Nucleus accumbens (tissue), 56 donors: ENCODE measurements at regions not wholly inside any gene's neighbourhood (a gene's known extent, or its start where the extent isn't known, plus 50 kb on each side); places are given as distances from the start of the nearest gene placed in this dataset.

Source experiments
- DNase-seq, 56 donors: peaks; one replicate each; lab custom pipeline; 2025; lab: John Stamatoyannopoulos, UW

DNA sequence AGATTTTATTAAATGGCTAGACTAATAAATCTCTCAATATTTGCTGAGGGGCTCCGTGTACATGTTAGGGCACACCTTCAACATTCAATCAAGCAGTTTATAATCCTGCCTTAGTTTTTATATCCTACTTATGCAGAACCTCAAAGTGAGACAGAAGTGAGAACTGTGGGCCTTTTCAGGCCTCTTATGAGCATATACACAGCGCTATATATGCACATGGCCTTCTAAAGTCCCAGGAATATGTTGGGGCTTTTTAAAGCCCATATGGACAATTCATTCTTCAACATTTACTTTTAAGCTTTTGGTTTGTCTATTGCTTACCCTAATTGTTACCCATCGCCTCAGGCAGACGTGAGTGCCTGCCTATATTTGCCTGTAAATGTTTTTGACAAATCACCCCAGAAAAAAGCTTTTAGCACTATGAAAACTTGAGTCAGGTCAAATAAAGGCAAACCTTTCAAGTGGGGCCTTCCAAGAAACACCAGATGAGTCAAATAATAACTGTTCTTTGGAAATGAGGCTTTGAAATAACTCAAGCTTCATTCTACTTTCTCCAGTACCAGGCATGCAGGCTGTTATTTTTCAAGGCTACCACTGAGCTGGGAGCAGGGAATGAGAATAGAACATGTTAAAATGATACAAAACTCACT is 58.2 kb downstream of the ESM1 start:
- no peak for DNase-seq

DNA sequence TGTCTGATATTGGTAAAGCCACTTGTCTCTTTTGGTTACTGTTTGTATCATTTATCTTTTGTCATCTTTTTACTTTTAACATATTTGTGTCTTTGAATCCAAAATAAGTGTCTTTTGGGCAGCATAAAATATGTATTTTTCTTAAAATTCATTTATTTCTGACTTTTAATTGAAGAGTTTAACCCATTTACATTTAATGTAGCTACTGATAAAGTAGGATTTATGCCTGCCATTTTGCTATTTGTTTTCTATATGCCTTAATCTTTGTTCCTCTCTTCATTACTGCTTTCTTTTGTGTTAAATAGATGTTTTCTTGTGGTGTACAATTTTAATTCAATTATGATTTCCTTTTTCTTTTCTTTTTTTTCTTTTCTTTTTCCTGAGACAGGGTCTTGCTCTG is 60.9 kb downstream of the ESM1 start:
- DNase-seq: no peak

DNA sequence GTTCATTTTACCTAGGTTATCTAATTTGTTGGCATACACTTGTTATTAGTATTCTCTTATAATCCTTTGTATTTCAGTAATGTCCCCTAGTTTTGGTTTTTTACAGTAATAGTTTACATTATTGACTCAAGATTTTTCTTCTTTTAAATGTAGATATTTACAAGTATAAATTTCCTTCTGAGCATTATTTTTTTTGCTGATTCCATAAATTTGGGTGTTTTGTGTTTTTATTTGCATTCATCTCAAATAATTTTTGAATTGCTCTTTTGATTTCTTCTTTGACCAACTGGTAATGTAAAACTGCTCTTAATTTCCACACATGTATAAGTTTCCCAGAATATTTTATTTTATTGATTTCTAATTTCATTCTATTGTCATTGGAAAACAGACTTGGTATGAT is 68.1 kb downstream of the ESM1 start:
- DNase-seq: no peak

DNA sequence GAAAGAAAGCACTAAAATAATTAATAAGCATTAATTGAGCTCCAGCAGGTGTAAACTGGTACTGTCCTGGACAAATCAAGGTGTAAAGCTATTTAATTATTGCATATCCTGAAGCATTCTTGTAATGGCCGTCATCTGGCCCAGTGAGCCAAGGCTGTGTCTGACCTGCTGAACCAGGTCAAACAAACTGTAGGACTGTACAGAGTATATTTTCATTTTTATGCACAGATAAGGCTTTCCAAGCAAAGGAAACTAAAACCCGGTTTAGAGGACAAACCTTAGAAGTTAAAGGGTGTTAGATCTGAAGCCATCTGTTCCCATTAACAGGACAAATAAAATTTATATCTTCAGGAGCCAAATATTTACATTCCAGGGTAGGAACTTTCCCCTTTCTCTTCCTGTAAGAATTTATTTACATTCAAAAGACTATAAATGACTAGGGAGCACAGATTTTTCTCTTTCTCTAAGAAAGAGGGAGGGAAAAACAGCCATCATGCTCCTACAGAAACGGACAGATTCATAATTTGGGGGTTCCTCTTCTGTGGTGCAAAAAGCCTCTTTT is 69.8 kb downstream of the ESM1 start:
- DNase-seq: no peak

DNA sequence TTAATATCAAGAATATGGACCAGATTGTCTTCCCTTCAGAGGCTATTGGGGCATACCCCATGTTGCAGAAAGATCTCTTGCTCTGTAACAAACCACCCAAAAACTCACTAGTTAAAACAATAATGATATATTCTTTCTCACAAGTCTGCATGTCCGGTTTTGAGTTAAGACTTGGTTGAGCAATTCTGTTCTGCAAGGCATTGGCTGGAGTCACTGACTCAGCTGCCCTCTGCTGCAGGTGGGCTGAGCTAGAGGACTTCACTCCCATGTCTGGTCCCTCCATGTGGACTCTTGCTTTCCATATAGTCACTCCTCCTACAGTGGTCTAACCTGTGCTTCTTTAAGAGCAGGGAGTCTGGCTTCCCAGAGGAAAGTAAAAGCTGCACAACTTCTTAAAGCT is 73.4 kb downstream of the ESM1 start:
- no peak for DNase-seq

DNA sequence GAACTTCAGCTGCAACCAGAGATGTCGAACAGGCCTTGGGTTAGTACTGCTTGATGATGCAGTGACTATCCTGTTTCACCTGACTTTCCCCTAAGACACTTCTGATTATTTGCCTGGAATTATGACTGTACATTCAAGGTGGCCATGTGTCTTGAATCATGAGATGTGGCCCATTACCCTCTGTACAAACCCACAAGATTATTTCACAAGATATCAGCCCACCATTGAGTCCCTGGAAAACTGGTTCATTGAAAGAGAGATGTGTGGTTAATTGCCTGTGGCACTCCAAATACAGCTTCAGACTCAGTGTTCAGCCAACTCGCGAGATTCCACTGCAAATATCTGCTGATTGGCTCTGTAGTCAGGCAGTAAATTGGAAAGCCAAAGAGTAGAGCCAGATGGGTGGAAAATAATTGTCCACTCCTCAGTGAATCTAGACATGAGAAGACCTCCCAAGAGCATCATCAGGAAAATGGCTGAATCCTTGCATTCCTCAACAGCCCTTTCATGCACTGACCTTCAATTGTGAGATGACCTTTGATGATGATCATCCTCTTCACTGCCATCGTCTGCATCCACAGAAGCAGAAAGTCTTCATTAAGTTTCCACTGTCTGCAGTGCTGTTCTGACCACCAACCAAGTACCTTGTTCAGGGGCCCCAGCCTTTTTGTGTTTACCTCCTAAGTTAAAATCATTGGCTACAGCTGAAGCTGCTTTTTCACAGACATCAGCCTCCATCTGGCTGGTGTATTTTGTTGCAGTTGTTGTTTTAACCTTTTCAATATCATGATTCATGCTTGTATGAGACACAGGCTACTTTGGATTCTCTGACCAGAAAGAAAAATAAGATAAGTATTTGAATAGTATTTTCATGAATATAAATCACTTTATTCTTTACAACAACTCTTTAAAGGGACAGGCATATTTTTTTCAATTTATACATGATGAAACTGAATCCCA is 75.2 kb downstream of the ESM1 start:
- DNase-seq: no peak

DNA sequence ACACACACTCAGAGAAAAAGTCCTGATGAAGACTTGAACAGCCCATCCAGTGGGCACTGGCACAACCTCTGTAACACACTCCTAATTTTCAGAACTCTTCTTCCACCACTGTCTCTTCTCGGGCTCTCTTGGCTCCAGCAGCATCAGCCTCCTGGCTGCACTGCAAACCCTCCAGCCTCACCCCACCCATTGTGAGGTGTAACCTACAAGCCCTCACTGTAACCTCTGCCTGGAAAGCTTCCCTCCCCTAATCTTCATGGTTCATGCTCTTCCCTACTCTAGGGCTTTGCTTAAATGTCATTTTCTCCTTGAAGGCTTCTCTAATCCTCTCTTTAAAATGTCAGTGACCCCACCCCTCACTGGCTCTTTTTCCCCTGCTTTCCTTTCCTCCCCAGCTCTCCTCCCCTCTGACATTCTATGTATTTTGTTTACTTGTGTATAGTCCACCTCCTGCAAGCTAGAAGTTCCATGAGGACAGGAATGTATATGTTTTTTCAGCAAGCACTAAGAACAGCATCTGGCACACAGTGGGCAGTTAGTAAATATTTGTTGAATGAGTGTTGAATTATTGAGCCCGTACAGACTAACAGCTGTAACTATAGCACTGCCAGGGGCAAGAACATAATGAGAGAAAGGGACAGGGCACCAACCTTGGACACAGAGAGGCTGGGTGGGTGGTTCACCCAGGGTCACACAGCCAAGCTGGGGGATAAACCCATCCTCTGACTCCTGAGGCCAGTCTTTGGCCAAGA is 76.4 kb downstream of the ESM1 start:
- DNase-seq: no peak

DNA sequence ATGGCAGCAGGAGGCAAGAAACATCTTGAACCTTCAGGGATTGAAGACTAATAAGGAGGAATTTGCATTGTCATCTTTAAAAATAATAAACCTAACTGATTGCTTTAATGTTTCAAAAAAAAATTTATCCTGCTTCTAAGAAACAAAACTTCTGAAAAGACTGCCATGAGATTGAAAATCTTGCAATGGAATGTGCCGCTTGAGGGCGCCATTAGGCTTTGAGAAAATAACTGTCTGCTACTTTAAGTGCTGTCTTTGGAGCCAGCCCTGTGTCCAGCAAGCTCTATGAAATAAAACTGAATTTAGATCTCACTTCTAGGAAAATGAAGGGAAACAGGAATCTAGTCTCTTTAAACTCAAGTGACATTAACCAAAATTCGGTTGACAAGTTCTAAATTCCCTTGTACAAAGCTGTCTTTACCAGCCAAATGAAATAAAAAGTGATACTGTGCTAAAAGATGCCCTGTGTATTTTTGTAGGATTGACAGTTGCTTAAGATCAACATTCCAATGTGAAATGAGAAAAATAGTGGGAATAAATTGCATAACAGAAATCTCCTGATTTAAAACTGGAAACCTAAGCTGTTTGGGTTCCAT is 79.4 kb downstream of the ESM1 start:
- DNase-seq: peak in 29 of 56 donors; percentile 2 to 78 (median 14)

DNA sequence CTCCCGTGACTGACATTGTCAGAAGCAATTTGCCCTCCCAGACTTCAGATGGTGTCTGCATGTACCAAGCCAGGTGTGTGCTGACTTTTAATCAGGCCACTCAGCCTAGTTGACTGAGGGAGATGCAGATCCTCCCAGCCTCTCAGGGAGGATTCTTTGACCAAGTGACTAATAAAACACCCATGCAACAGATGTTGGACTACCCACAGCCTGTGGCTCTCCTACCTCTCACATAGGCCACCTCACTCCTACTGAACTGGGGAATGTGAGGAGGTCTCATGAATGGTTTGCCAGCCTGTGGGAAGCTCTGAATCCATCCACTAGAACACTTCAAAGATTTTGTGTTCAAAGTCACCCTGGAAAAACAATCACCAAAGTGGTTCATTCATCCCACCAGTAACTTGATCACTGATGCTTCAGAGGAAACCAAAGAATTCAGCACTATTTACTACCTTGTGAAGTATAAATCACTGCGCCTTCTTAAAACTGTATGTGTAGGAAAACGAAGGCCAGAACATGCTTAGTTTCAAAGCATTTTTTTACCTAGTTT is 80.1 kb downstream of the ESM1 start:
- no peak for DNase-seq

DNA sequence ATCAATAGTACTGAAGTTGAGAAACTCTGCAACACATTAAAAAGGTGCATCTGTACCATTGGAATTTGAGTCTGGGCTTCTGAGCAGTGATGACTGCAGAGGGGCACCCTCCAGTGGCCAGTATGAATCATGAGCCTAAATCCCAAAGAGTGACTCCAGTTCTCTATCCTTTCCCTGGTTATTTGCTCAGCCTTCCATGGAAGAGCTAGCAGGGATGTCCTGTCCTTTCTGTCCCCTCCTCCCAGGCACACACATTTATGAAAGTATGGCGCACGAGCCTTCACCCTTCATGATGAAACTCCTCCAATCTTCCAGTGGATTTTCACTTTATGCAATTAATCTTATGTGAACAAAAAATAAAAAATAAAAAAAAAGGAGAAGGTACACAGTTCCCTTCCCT is 81.0 kb downstream of the ESM1 start:
- no peak for DNase-seq

DNA sequence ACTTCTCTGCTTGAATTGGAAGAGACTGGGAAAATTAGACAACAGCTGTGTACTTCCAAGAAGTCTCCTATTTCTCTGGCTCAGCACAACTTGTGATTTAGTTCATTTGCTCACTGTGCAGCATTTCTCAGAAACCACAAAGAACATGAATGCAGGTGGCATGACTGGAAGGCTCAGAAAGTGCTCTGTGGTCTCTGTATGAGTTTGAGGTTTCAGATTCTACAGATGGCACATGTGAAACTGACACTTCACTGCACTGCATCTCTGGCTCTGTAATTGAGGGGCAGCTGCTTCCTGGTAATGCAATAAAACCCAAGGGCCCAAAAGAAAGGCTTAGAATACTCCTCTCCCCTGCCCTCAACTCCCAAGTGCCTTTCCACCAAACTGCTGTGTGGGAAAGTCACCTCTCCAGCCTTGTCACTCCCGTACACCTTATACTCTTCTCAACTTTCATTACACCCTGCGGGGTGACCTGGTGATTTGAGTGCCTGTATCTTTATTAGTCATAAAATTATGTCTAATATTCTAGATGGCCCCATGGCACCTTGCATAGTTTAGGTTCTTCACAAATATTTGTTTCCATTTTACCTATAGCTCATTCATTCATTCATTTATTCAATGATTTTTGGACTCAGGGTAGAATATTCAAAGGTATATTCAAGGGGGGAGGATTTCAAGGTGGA is 82.5 kb downstream of the ESM1 start:
- DNase-seq: no peak

DNA sequence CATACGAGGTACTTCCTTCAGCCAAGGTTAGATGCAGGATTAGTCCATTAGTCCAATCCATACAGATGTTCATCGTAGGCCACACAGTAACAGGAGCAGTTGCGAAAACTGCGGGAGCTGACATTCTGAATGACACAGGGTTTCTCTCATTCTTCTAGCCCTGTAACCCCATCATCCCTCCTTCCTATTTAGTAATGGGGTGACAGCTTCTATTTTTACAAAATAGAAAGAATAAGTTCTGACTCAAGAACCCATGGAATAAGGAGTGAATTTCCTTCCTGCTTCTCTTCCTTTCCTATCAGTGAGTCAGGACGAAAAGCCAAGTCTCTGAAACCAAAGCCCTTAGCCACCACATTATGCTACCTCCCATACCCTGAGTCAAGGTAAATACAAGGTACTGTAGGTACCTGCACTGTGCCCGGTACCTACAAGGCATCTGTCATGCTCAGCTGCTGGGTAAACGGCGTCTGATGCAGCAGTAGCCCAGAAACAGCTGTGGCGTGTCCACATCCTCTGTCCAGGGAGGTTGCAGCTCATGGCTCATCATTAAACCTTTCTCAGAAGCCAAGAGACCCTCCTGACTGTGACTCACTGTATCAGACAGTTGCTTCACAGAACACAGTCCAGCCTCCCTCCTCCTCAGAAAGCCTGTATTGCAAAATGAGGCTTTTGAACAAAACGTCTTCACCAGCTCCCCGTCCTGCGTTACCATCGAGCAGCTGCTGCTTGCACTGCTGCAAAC is 84.2 kb downstream of the ESM1 start:
- DNase-seq: no peak

DNA sequence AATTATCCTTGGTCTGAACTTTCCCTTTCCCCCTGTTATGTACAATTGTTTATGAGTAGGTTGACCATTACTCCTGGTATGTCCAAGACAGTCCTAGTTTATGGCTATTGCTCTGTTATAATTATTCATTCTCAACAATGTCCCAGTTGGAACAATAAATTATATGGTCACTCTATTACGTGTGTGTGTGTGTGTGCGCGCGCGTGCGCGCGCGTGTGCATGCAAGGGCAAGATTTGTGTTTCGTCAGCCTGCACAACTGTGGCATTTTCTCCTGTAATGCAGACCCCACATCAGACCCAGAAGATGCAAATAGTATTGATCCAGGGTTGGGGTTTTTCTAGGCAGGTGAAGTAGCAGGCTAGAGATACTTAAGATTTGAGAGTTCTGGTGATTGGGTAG is 88.4 kb downstream of the ESM1 start:
- DNase-seq: no peak

DNA sequence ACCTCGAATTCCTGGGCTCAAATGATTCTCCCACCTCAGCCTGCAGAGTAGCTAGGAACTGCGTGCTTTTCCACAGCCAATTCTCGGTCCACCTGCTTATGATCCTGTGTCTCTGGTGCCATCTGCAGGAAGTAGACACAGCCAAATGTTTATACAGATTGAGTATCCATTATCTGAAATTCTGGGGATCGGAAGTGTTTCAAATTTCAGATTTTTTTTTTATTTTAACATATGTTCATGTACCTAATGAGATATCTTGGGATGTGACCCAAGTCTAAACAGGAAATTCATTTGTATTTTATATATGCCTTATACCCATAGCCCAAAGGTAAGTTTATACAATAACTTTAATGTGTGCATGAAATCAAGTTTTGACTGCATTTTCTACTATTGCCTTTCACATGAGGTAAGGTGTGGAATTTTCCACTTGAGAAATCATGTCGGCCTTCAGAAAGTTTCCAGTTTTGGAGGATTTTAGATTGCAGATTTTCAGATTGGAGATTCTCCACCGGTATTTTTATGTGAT is 89.5 kb downstream of the ESM1 start:
- peak in 23 of 56 donors; percentile 1 to 68 (median 15) for DNase-seq

DNA sequence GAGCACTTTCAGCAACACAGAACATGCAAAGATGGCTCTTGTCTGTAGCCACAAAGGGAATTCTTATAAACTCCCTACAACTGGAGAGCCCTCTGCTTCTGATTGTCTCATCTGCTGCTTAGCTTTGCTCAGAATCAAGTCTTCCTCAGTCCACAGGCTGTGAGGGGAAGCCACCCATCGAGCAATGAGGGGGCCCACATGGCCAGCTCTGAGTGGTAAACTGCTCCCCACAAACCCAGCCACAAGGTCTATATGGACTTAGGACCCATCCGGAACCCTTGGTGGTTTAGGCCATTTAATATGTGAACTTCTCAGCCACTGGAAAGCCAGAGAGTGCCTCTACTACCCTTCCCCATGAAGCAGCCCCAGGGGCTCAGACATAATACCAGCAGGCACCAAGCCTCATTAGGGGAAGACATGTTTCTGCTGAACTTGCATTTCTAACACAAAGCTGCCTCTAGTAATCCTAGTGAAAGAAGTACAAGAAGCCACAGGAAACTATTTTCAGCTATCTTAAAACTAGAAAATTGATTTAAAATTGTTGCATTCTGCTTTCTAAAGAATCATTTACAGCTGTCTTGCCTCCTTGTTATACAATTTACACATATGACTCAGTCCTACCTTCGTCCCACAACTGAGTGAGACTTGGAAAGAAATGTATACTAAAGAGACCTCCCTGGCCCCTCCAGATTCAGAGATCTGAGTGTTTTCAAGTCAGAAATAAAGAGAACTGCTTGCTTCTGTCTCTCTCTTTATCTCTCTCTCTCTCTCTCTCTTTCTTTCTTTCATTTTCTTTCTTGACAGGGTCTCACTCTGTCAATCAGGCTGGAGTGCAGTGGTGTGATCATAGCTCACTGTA is 90.2 kb downstream of the ESM1 start:
- no peak for DNase-seq

DNA sequence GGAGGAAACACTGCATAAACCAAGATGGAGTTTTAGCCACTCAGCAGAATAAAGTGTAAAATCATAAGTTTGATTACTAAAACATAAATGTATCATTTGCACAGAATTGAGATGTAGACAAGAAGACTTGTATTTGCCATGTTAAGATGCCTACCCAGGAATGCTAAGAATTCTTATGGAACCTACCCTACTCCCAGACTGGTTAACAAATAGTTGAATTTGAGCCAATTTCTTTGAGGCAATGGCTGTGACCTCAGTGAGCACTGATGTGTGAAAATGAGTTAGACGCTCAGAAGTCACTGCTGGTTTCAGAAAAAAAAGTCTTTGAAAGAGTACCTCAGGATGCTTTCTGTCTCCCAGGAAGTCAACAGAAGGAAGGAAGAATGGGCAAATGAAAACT is 95.6 kb downstream of the ESM1 start:
- no peak for DNase-seq

DNA sequence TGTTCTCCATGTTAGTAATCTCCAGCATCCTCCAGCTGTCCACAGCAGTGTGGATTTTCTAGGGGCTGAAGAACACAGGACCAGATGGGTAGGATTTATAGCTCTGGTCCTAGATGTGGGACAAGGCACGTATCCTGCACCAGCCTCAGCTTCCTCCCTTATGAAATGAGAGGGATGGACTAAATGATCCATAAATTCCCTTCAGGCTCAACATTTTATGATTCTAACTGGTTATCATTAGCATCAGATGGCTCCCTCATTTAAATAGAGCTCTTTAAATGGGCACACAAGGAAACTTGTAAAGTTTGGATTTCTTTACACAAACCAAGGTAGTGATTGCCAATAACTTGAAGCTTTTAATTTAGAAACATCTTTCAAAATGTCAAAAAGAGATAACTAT is 97.7 kb downstream of the ESM1 start:
- no peak for DNase-seq

DNA sequence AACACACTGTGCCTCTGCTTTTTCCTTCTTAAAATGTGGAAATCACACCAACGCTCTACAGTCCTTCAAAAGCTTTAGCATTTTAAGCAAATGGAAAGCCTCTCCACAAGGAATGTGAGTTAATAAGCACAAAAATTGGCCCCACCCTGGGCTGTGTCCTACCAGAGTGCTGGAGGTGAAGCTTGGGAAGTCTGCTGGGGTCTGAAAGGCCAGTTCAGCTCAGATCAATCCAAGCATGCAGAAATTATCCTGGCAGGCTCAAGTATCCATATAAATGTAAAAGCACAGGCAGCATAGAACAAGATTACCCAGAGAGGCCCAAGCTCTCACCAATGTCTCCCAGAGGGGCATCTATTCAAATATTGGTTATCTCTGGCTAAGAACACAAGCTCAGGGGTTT is 98.5 kb downstream of the ESM1 start:
- DNase-seq: no peak
